ENCODE measurements at regions not wholly inside any gene's neighbourhood (a gene's known extent, or its start where the extent isn't known, plus 50 kb on each side); places are given as distances from the start of the nearest gene placed in this dataset.
A peak's percentile ranks its signal among the peaks of the same experiment; 100 is the strongest.

- DNase-seq = no peak
- Histone ChIP-seq H3K27ac (peak overlapping the region; percentile 85 to 90), H3K4me1 (peaks cover 0 to 67% (median 51%) of the 10 kb centered on the region in 4 donors), H3K4me3 (no peak overlapping the region), H3K27me3 (no peaks in the 10 kb centered on the region), H3K36me3 (no peaks in the 10 kb centered on the region), H3K9me3 (no peaks in the 10 kb centered on the region)
- intact Hi-C loops (cut with DNase I; ENCODE audit: low total_unique reads) = no loop called here
- no peak for TF ChIP-seq CTCF (IDR thresholded peaks at IDR 0.05)
Measured at GRCh38 chr7:47639495-47640110, 57.7 kb upstream of the TNS3 start.

- intact Hi-C loops (cut with DNase I; ENCODE audit: low total_unique reads) = no loop called here
Measured at GRCh38 chr7:47638679-47639315, 56.9 kb upstream of the TNS3 start.

GRCh38 chr7:47636433-47637175, 54.7 kb upstream of the TNS3 start:
- H3K4me1 ChIP-seq = peaks cover 0 to 74% (median 55%) of the 10 kb centered on the region in 4 donors
- no peaks in the 10 kb centered on the region for H3K36me3 ChIP-seq
- peak overlapping the region; percentile 85 to 90 for H3K27ac ChIP-seq
- DNase-seq = peak in 1 of 2 donors; percentile 75
- H3K9me3 ChIP-seq = no peaks in the 10 kb centered on the region
- peak overlapping the region in 1 of 2 donors; percentile 17 for H3K4me3 ChIP-seq
- intact Hi-C loops (cut with DNase I; ENCODE audit: low total_unique reads) = no loop called here
- no peaks in the 10 kb centered on the region for H3K27me3 ChIP-seq
- TF ChIP-seq CTCF (IDR thresholded peaks at IDR 0.05) = no peak

More at GRCh38 chr7:47638679-47639315, 56.9 kb upstream of the TNS3 start:
- H3K9me3 ChIP-seq = no peaks in the 10 kb centered on the region
- peak; percentile 67 to 89 for DNase-seq
- H3K4me1 ChIP-seq = peaks cover 0 to 74% (median 55%) of the 10 kb centered on the region in 4 donors
- H3K27me3 ChIP-seq = no peaks in the 10 kb centered on the region
- H3K4me3 ChIP-seq = no peak overlapping the region
- H3K27ac ChIP-seq = peak overlapping the region; percentile 85 to 90
- no peaks in the 10 kb centered on the region for H3K36me3 ChIP-seq
- TF ChIP-seq CTCF (IDR thresholded peaks at IDR 0.05) = no peak

- no peak for DNase-seq
- H3K36me3 ChIP-seq = no peaks in the 10 kb centered on the region
- no peak for TF ChIP-seq CTCF (IDR thresholded peaks at IDR 0.05)
- no peaks in the 10 kb centered on the region for H3K27me3 ChIP-seq
- peaks cover 0 to 71% (median 53%) of the 10 kb centered on the region in 4 donors for H3K4me1 ChIP-seq
- intact Hi-C loops (cut with DNase I; ENCODE audit: low total_unique reads) = no loop called here
- no peaks in the 10 kb centered on the region for H3K9me3 ChIP-seq
- H3K27ac ChIP-seq = peak overlapping the region; percentile 85 to 90
- H3K4me3 ChIP-seq = peak overlapping the region in 1 of 2 donors; percentile 17
Measured at GRCh38 chr7:47636081-47636432, 54.1 kb upstream of the TNS3 start.

- no peaks in the 10 kb centered on the region for H3K36me3 ChIP-seq
- H3K9me3 ChIP-seq = no peaks in the 10 kb centered on the region
- no peak for TF ChIP-seq CTCF (IDR thresholded peaks at IDR 0.05)
- intact Hi-C loops (cut with DNase I; ENCODE audit: low total_unique reads) = no loop called here
- H3K4me3 ChIP-seq = peak overlapping the region; percentile 2 to 17
- peaks cover 0 to 64% (median 53%) of the 10 kb centered on the region in 4 donors for H3K4me1 ChIP-seq
- no peaks in the 10 kb centered on the region for H3K27me3 ChIP-seq
- DNase-seq = peak; percentile 57 to 85
- H3K27ac ChIP-seq = peak overlapping the region; percentile 85 to 90
Measured at GRCh38 chr7:47635091-47636080, 53.5 kb upstream of the TNS3 start.
